DOHH2 (cell line): ENCODE measurements at regions not wholly inside any gene's neighbourhood (a gene's known extent, or its start where the extent isn't known, plus 50 kb on each side); places are given as distances from the start of the nearest gene placed in this dataset.

Experiments
- H3F3A ChIP-seq: fragments of 200-600 bp; sonication (generic), shearing (Covaris generic); 2 replicates; pipeline ENCODE4 v1.6.0; 2016; ENCODE audit warnings: antibody characterized with exemption, mild to moderate bottlenecking; ENCODE audit not compliant: control insufficient read depth, insufficient read depth
- H3K27ac ChIP-seq: fragments of 200-600 bp; sonication (generic); 2 replicates; pipeline ENCODE4 v1.5.1; 2014; ENCODE audit warnings: low read depth, mild to moderate bottlenecking, low read length, moderate library complexity
- H3K27me3 ChIP-seq: fragments of 200-600 bp; sonication (generic); 2 replicates; pipeline ENCODE4 v1.6.1; 2014; ENCODE audit warnings: mild to moderate bottlenecking, low read length, mixed read lengths; ENCODE audit not compliant: control insufficient read depth
- H3K36me3 ChIP-seq: fragments of 200-600 bp; sonication (generic); 2 replicates; pipeline ENCODE4 v1.6.1; 2014; ENCODE audit warnings: mild to moderate bottlenecking, low read length, moderate library complexity, mixed read lengths; ENCODE audit not compliant: control insufficient read depth
- H3K4me1 ChIP-seq: fragments of 200-600 bp; sonication (generic); 2 replicates; pipeline ENCODE4 v1.6.1; 2014; ENCODE audit warnings: mild to moderate bottlenecking, low read length, mixed read lengths; ENCODE audit not compliant: control insufficient read depth
- H3K4me2 ChIP-seq: fragments of 200-600 bp; sonication (generic); 2 replicates; pipeline ENCODE4 v1.6.0; 2014; ENCODE audit warnings: mild to moderate bottlenecking, low read length, moderate library complexity
- H3K4me3 ChIP-seq: fragments of 200-600 bp; sonication (generic); 2 replicates; pipeline ENCODE4 v1.5.1; 2014; ENCODE audit warnings: mild to moderate bottlenecking, low read length, mixed read lengths
- H3K79me2 ChIP-seq: fragments of 200-600 bp; sonication (generic); 2 replicates; pipeline ENCODE4 v1.6.1; 2014; ENCODE audit warnings: mild to moderate bottlenecking, low read length, mixed read lengths; ENCODE audit not compliant: control insufficient read depth
- H3K9me2 ChIP-seq: fragments of 200-600 bp; sonication (generic); replicated peaks from 2 replicates; pipeline ENCODE4 v1.6.1; 2014; ENCODE audit warnings: mild to moderate bottlenecking, low read length, mixed read lengths; ENCODE audit not compliant: control insufficient read depth
- H3K9me3 ChIP-seq: fragments of 200-600 bp; sonication (generic); 2 replicates; pipeline ENCODE4 v1.6.1; 2014; ENCODE audit warnings: antibody characterized with exemption, low read length, mixed read lengths; ENCODE audit not compliant: control insufficient read depth, insufficient read depth
- H4K20me1 ChIP-seq: fragments of 200-600 bp; sonication (generic); 2 replicates; pipeline ENCODE4 v1.6.0; 2014; ENCODE audit warnings: low read depth, mild to moderate bottlenecking, antibody characterized with exemption, low read length, moderate library complexity; ENCODE audit not compliant: control insufficient read depth, insufficient read depth
- EZH2phosphoT487 ChIP-seq: fragments of 200-600 bp; sonication (generic); IDR thresholded peaks from 2 replicates; pipeline ENCODE4 v1.6.1; 2017; ENCODE audit warnings: borderline replicate concordance, mild to moderate bottlenecking, antibody characterized with exemption, low read length, moderate library complexity, mixed read lengths
- TF ChIP-seq, protein P1 (sequence below): fragments of 200-600 bp; sonication (generic); IDR thresholded peaks from one replicate; pipeline ENCODE4 v1.5.1; 2014; ENCODE audit warnings: antibody characterized with exemption, mild to moderate bottlenecking, low read depth, low read length; ENCODE audit not compliant: poor library complexity, severe bottlenecking

DNA sequence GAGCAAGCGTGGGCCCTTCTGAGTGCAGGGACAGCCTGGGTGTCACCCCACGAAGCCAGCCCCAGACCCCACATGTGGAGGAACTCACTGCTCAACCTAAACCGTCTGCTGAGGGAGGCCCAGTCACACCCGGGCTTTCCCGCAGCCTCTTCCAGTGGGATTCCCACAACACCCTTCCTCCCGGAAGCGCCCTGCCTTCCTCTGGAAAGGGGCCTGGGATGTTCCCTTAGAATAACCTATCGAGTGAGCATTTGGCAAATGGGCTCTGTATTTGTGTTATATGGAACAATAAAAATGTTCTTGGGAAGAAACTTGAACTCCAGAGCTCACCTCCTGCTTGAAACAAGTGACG lies 100.0 kb upstream of the DUSP22 start:
- Histone ChIP-seq H3K4me2 (no peak overlapping the region), H3K27me3 (no peaks in the 10 kb centered on the region), H3K36me3 (no peaks in the 10 kb centered on the region), H3K4me3 (no peak overlapping the region), H3K27ac (no peak overlapping the region), H3F3A (0 out of 2 replicates have a peak, but pooled peaks cover 4% of the 10 kb centered on the region), H3K4me1 (peaks cover 38% of the 10 kb centered on the region), H3K9me3 (no peaks in the 10 kb centered on the region), H4K20me1 (no peaks in the 10 kb centered on the region), H3K79me2 (no peaks in the 10 kb centered on the region), H3K9me2 (no peaks in the 10 kb centered on the region)
- no peak for TF ChIP-seq EZH2phosphoT487
- TF ChIP-seq, protein P1, sequence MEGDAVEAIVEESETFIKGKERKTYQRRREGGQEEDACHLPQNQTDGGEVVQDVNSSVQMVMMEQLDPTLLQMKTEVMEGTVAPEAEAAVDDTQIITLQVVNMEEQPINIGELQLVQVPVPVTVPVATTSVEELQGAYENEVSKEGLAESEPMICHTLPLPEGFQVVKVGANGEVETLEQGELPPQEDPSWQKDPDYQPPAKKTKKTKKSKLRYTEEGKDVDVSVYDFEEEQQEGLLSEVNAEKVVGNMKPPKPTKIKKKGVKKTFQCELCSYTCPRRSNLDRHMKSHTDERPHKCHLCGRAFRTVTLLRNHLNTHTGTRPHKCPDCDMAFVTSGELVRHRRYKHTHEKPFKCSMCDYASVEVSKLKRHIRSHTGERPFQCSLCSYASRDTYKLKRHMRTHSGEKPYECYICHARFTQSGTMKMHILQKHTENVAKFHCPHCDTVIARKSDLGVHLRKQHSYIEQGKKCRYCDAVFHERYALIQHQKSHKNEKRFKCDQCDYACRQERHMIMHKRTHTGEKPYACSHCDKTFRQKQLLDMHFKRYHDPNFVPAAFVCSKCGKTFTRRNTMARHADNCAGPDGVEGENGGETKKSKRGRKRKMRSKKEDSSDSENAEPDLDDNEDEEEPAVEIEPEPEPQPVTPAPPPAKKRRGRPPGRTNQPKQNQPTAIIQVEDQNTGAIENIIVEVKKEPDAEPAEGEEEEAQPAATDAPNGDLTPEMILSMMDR: no peak

DNA sequence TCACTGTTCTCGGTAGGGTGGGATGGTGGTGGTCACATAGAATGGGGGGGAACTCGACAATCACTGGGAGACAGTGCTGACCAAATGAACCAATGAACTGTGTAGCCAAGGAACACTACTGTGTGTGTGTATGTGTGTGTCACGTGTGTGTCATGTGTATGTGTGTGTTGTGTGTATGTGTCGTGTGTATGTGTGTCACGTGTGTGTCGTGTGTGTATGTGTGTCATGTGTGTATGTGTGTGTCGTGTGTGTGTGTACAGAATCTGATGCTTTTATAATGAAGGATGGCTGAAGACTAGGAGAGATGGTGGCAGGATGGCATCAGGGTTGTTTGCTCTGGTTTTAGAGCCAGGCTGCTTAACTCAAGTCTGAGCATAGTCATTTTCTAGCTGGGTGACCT lies 99.1 kb upstream of the DUSP22 start:
- Histone ChIP-seq H3K27me3 (no peaks in the 10 kb centered on the region), H3K4me3 (0 out of 2 replicates have a peak overlapping the region, but pooled peaks have one; percentile 45), H3K27ac (peak overlapping the region; percentile 68), H3K4me2 (peak overlapping the region; percentile 65), H3K79me2 (no peaks in the 10 kb centered on the region), H3K9me3 (no peaks in the 10 kb centered on the region), H4K20me1 (no peaks in the 10 kb centered on the region), H3K9me2 (no peaks in the 10 kb centered on the region), H3K36me3 (no peaks in the 10 kb centered on the region), H3F3A (0 out of 2 replicates have a peak, but pooled peaks cover 4% of the 10 kb centered on the region), H3K4me1 (peaks cover 32% of the 10 kb centered on the region)
- TF ChIP-seq EZH2phosphoT487: no peak

DNA sequence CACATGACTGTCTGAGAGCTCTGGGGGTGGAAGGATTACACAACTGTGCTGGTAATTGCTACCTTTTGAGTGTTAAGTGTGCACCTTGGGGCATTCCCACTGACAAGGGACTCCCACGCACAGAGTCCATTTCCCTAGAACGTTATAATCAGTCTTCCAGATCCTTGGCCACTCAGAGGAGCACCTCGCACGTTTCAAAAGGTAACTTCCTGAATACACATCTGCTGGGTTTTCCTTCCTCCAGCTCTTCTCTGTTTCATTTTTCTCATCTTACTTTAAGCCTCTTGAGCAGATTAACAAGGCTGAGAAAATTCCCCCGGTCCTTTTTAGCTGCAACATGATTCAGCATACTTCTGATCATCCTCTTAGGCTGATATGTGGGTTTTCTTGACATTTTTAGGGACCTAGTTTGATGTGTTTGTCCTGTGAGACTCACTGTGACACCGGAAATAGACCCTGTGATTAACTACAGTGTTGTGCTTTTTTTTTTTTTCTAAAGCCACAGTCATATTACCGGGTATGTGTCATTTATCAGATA lies 98.4 kb upstream of the DUSP22 start:
- Histone ChIP-seq H3K79me2 (no peaks in the 10 kb centered on the region), H3K4me2 (peak overlapping the region; percentile 65), H3K4me1 (peaks cover 31% of the 10 kb centered on the region), H3K36me3 (no peaks in the 10 kb centered on the region), H3K9me2 (no peaks in the 10 kb centered on the region), H3K27ac (peak overlapping the region; percentile 68), H3K27me3 (no peaks in the 10 kb centered on the region), H3K9me3 (no peaks in the 10 kb centered on the region), H3K4me3 (peak overlapping the region; percentile 45), H3F3A (0 out of 2 replicates have a peak, but pooled peaks cover 4% of the 10 kb centered on the region), H4K20me1 (no peaks in the 10 kb centered on the region)
- TF ChIP-seq, protein P1: no peak
- no peak for TF ChIP-seq EZH2phosphoT487

DNA sequence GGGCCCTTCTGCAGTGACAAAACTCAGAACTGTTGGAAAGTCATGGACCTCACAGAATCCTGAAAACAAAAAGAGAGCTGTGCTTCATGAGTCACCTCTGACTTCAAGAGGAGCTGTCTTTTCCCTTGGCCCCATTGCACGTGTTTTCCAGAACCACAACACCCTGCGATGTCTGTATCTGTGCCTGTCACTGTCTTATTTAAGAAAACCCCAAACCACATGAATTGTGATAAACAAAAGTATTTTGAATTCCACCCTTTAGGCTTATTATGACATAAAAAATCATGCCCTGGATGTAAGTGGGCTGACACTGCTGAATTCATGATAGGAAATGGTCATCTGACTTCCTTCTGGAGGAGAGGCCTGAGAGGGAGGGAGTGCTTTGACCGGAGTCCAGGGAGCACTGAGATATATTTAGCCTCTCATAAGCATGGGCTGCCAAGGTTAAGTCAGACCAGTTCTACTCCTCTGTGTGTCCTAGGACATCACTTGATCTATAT lies 96.4 kb upstream of the DUSP22 start:
- no peaks in the 10 kb centered on the region for H3K27me3 ChIP-seq
- peaks cover 25% of the 10 kb centered on the region for H3K4me1 ChIP-seq
- no peaks in the 10 kb centered on the region for H4K20me1 ChIP-seq
- no peak overlapping the region for H3K27ac ChIP-seq
- no peaks in the 10 kb centered on the region for H3K79me2 ChIP-seq
- H3K4me2 ChIP-seq: no peak overlapping the region
- no peak for TF ChIP-seq EZH2phosphoT487
- TF ChIP-seq, protein P1: no peak
- H3K9me2 ChIP-seq: no peaks in the 10 kb centered on the region
- no peaks in the 10 kb centered on the region for H3K36me3 ChIP-seq
- H3K9me3 ChIP-seq: no peaks in the 10 kb centered on the region
- H3K4me3 ChIP-seq: no peak overlapping the region
- 0 out of 2 replicates have a peak, but pooled peaks cover 4% of the 10 kb centered on the region for H3F3A ChIP-seq
